Tibial artery (tissue), 4 donors: ENCODE measurements at regions not wholly inside any gene's neighbourhood (a gene's known extent, or its start where the extent isn't known, plus 50 kb on each side); places are given as distances from the start of the nearest gene placed in this dataset.
"Not testable (repeated sequence)": the region's sequence is repeated elsewhere in the genome, so short reads cannot be mapped to it uniquely, and the experiment has no call there.

Source experiments
- DNase-seq, 2 donors: peaks; one replicate each; pipeline ENCODE4 v3.0.0-alpha.2; 2019
- H3K27ac ChIP-seq, 2 donors: fragments of 200-600 bp; sonication (generic) in 1 of 2; 1 replicate in 1 of 2; 2 replicates in 1 of 2; pipeline ENCODE4 v1.5.1; 2018 to 2019; ENCODE audit warnings: mild to moderate bottlenecking in 1 of 2
- H3K27me3 ChIP-seq, 2 donors: fragments of 200-600 bp; sonication (generic) in 1 of 2; one replicate each; pipeline versions ENCODE4 v1.5.1 to v1.6.0; 2016 to 2019
- H3K36me3 ChIP-seq, 3 donors: fragments of 200-600 bp; sonication (generic) in 2 of 3; one replicate each; pipeline ENCODE4 v1.5.1; 2016 to 2019; ENCODE audit warnings: mild to moderate bottlenecking in 2 of 3
- H3K4me1 ChIP-seq, 4 donors: fragments of 200-600 bp; sonication (generic) in 2 of 4; 1 replicate in 3 of 4; 2 replicates in 1 of 4; pipeline ENCODE4 v1.5.1; 2016 to 2019
- H3K4me3 ChIP-seq, 2 donors: fragments of 200-600 bp; sonication (generic) in 1 of 2; 1 replicate in 1 of 2; 2 replicates in 1 of 2; pipeline ENCODE4 v1.5.1; 2018 to 2019; ENCODE audit warnings: mild to moderate bottlenecking in 2 of 2
- H3K9me3 ChIP-seq, 3 donors: fragments of 200-600 bp; sonication (generic) in 1 of 3; one replicate each; pipeline ENCODE4 v1.5.1; 2016 to 2019
- CTCF ChIP-seq, 2 experiments: fragments of 200-600 bp in 1 of 2; fragments of 450-650 bp in 1 of 2; IDR thresholded peaks; one replicate each; pipeline ENCODE4 v1.5.1; 2017 to 2019; ENCODE audit warnings: antibody characterized with exemption in 2 of 2, mild to moderate bottlenecking in 1 of 2, moderate library complexity in 1 of 2
- intact Hi-C: fragments of 100-400 bp; cut with DNase I; formaldehyde crosslinking; loops from one replicate; pipeline ENCODE4 v1.15.0; 2023; ENCODE audit warnings: low total_unique reads

DNA sequence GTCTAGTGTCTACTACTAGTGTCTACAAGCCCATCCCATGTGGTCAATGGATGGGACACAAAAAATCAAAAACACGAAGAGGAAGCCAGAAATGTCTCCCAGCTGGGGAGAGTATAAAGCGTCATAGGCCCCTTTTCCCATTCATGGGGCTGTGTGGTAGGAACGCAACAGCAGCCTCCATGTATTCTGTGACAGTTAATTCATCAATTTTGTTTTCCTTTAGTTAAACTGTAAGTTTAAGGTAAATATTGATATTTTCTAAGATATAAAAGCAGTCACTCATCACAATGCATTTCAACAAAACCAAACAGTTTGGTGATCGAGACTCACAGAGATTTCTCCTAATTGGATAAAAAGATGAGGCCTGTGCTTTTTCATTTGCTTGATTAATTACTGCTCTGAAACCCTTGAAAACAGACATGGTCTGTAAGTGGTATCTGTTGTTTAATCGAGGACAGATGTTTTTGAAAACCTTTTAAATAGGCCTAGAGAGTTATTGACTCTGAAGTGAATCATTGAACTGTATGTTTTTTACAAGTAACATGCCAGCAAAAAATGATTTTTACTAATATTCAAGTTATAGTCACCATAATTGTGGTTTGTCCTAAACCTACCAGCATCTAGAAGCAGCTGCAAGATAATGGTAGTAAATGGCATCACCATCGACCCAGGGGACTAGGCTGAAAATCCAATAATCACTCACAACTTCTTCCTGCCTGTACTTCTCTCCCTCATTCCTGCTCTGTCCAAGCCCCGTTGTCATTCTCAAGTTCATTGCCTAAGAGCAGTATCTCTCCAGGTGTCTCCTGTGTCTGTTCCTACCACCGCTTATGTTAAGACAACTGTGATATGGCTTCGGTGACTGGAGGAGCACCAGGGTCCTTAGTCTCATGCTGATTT lies 87.7 kb upstream of the SHISA3 start:
- Histone ChIP-seq H3K4me3 (no peak overlapping the region), H3K4me1 (peaks cover 0 to 7% (median 0%) of the 10 kb centered on the region in 4 donors), H3K27ac (no peak overlapping the region), H3K36me3 (no peaks in the 10 kb centered on the region), H3K9me3 (no peaks in the 10 kb centered on the region), H3K27me3 (no peaks in the 10 kb centered on the region)
- intact Hi-C loops: no loop called here
- no peak for DNase-seq
- TF ChIP-seq CTCF (IDR thresholded peaks at IDR 0.05): no peak

DNA sequence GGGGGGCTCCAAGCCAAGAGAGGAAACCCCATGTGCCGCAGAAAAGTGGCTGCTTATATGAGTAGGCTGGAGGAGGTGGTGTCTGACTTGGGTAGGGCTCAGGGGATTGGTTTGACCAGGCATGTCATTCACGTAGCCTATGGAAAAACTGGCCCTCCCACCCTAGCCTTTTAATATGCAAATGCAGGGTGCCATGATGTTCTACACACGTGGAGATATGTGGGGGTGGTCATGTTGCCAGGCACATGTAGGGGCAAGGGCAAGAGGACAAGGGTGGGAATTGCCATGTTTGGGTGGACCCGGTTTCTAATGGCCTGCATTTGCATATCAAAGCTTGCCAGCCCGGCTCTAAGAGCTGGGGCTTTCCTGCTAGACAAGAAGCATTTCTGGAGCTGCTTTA lies 86.9 kb upstream of the SHISA3 start:
- H3K9me3 ChIP-seq: no peaks in the 10 kb centered on the region
- H3K4me1 ChIP-seq: peaks cover 0 to 7% (median 0%) of the 10 kb centered on the region in 4 donors
- H3K36me3 ChIP-seq: no peaks in the 10 kb centered on the region
- intact Hi-C loops: no loop called here
- no peak overlapping the region for H3K27ac ChIP-seq
- no peak for TF ChIP-seq CTCF (IDR thresholded peaks at IDR 0.05)
- peaks cover 0 to 3% of the 10 kb centered on the region in 2 donors for H3K27me3 ChIP-seq
- no peak overlapping the region for H3K4me3 ChIP-seq
- no peak for DNase-seq

GRCh38 chr4:42310806-42311205 lies 86.5 kb upstream of the SHISA3 start:
- Histone ChIP-seq H3K27me3 (peaks cover 0 to 4% of the 10 kb centered on the region in 2 donors), H3K27ac (no peak overlapping the region), H3K4me3 (no peak overlapping the region), H3K4me1 (peaks cover 0 to 7% (median 0%) of the 10 kb centered on the region in 4 donors), H3K36me3 (no peaks in the 10 kb centered on the region), H3K9me3 (no peaks in the 10 kb centered on the region)
- DNase-seq: no peak
- TF ChIP-seq CTCF (IDR thresholded peaks at IDR 0.05): no peak
- intact Hi-C loops: no loop called here

- no peak for DNase-seq
- intact Hi-C loops: no loop called here
Observed at GRCh38 chr4:42311591-42311990, 85.7 kb upstream of the SHISA3 start.

GRCh38 chr4:42313420-42313819 lies 83.9 kb upstream of the SHISA3 start:
- H3K9me3 ChIP-seq, H3K27me3 ChIP-seq, intact Hi-C loops, H3K4me1 ChIP-seq, H3K27ac ChIP-seq, DNase-seq, H3K36me3 ChIP-seq, H3K4me3 ChIP-seq: not testable (repeated sequence)

More at GRCh38 chr4:42311591-42311990, 85.7 kb upstream of the SHISA3 start:
- Histone ChIP-seq H3K4me3 (no peak overlapping the region), H3K9me3 (no peaks in the 10 kb centered on the region), H3K4me1 (peaks cover 0 to 2% (median 0%) of the 10 kb centered on the region in 4 donors), H3K36me3 (no peaks in the 10 kb centered on the region), H3K27me3 (peaks cover 0 to 4% of the 10 kb centered on the region in 2 donors), H3K27ac (no peak overlapping the region)
- no peak for TF ChIP-seq CTCF (IDR thresholded peaks at IDR 0.05)

DNA sequence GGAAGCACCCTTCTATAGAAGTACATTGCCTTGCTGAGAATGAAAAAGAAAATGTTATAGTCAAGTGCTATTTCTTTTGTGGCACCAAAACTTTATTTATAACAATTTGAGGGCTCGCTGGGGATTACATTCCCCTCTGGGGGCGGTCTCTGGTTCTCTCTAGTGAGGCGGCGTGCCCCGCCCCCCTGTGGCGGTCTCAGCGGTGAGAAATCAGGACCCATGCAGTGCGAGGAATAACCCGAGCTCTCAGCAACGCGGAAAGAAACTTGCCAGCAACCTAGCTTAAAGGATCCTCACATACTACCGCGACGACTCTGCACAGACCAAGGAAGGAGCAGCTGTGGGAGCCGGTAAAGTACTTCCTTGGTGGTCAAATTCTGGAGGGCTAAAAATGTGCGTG lies 83.4 kb upstream of the SHISA3 start:
- H3K4me3 ChIP-seq: no peak overlapping the region
- no peaks in the 10 kb centered on the region for H3K9me3 ChIP-seq
- TF ChIP-seq CTCF (IDR thresholded peaks at IDR 0.05): no peak
- no peaks in the 10 kb centered on the region for H3K36me3 ChIP-seq
- intact Hi-C loops: no loop called here
- H3K4me1 ChIP-seq: no peaks in the 10 kb centered on the region
- DNase-seq: no peak
- peaks cover 0 to 4% of the 10 kb centered on the region in 2 donors for H3K27me3 ChIP-seq
- no peak overlapping the region for H3K27ac ChIP-seq
